Inflammatory macrophage treated with lipopolysaccharide for 1 hour (primary cell): ENCODE measurements at regions not wholly inside any gene's neighbourhood (a gene's known extent, or its start where the extent isn't known, plus 50 kb on each side); places are given as distances from the start of the nearest gene placed in this dataset.

Source experiments
- DNase-seq, 2 donors: peaks; one replicate each; pipeline ENCODE4 v3.0.0-alpha.2; 2020 to 2022

- DNase-seq: no peak
Measured at GRCh38 chr4:176383273-176384077, 63.7 kb downstream of the SPCS3 start.

- no peak for DNase-seq
Measured at GRCh38 chr4:176385601-176386000, 65.8 kb downstream of the SPCS3 start.

- DNase-seq: no peak
Measured at GRCh38 chr4:176387571-176387970, 67.8 kb downstream of the SPCS3 start.

- DNase-seq: no peak
Measured at GRCh38 chr4:176393306-176394013, 73.7 kb downstream of the SPCS3 start.

- DNase-seq: no peak
Measured at GRCh38 chr4:176400816-176401461, 81.2 kb downstream of the SPCS3 start.

- no peak for DNase-seq
Measured at GRCh38 chr4:176404621-176405020, 84.9 kb downstream of the SPCS3 start.

GRCh38 chr4:176406297-176406696 lies 86.5 kb downstream of the SPCS3 start:
- no peak for DNase-seq

- DNase-seq: no peak
Measured at GRCh38 chr4:176406736-176407135, 87.0 kb downstream of the SPCS3 start.

- no peak for DNase-seq
Measured at GRCh38 chr4:176409627-176410026, 89.9 kb downstream of the SPCS3 start.

- DNase-seq: no peak
Measured at GRCh38 chr4:176413171-176413570, 93.4 kb downstream of the SPCS3 start.

GRCh38 chr4:176422001-176422400 lies 102.2 kb downstream of the SPCS3 start:
- no peak for DNase-seq

GRCh38 chr4:176422511-176422910 lies 102.7 kb downstream of the SPCS3 start:
- no peak for DNase-seq

- DNase-seq: no peak
Measured at GRCh38 chr4:176425035-176425434, 105.3 kb downstream of the SPCS3 start.

- DNase-seq: no peak
Measured at GRCh38 chr4:176432811-176433540, 113.2 kb downstream of the SPCS3 start.

GRCh38 chr4:176433983-176434382 lies 114.2 kb downstream of the SPCS3 start:
- no peak for DNase-seq

- DNase-seq: no peak
Measured at GRCh38 chr4:176435901-176436292, 116.1 kb downstream of the SPCS3 start.

- no peak for DNase-seq
Measured at GRCh38 chr4:176436293-176436973, 116.7 kb downstream of the SPCS3 start.

- DNase-seq: no peak
Measured at GRCh38 chr4:176437756-176438155, 118.0 kb downstream of the SPCS3 start.

GRCh38 chr4:176438401-176438800 lies 118.6 kb downstream of the SPCS3 start:
- DNase-seq: no peak

- DNase-seq: no peak
Measured at GRCh38 chr4:176439611-176440010, 119.8 kb downstream of the SPCS3 start.

- no peak for DNase-seq
Measured at GRCh38 chr4:176440698-176441097, 120.9 kb downstream of the SPCS3 start.

- no peak for DNase-seq
Measured at GRCh38 chr4:176441594-176441993, 121.8 kb downstream of the SPCS3 start.

- DNase-seq: no peak
Measured at GRCh38 chr4:176443117-176443516, 123.4 kb downstream of the SPCS3 start.
